T-helper 1 cell treated with Interleukin-12 subunit alpha and Interleukin-12 subunit beta and Interleukin-4 antibody, amounts not matched to agents 30 ng/mL and 1 ng/mL, for 36 hours (primary cell): ENCODE measurements at regions not wholly inside any gene's neighbourhood (a gene's known extent, or its start where the extent isn't known, plus 50 kb on each side); places are given as distances from the start of the nearest gene placed in this dataset.
"Not testable (repeated sequence)": the region's sequence is repeated elsewhere in the genome, so short reads cannot be mapped to it uniquely, and the experiment has no call there.

Experiments used
- intact Hi-C: fragments of 100-400 bp; cut with micrococcal nuclease; formaldehyde crosslinking; loops from one replicate; pipeline ENCODE4 v1.15.1; 2024

- intact Hi-C loops: not testable (repeated sequence)
Measured at GRCh38 chr9:91021656-91022055, 220.0 kb downstream of the SYK start.

- intact Hi-C loops: no loop called here
Measured at GRCh38 chr9:91023741-91024140, 222.1 kb downstream of the SYK start.

- intact Hi-C loops: no loop called here
Measured at GRCh38 chr9:91024841-91025240, 223.2 kb downstream of the SYK start.

DNA sequence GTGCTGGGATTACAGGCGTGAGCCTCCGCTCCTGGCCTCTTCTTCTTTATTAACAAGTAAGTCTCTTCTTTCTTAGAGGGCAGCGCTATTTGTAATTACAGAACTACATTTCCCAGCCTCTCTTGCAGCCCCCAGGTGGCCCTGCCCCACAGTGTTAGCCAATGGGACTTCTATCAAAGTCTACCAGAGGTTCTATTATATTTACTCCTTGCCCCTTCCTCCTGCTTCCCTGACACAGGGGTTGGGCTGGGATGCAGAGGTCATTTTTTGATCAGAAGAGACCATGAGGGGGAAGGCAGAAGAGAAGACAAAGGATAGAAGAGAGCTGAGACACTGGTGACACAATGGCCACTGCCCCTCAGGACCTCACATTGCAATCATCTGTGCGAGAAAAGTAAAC is 224.2 kb downstream of the SYK start:
- intact Hi-C loops: no loop called here

GRCh38 chr9:91026266-91026665 is 224.6 kb downstream of the SYK start:
- intact Hi-C loops: no loop called here

DNA sequence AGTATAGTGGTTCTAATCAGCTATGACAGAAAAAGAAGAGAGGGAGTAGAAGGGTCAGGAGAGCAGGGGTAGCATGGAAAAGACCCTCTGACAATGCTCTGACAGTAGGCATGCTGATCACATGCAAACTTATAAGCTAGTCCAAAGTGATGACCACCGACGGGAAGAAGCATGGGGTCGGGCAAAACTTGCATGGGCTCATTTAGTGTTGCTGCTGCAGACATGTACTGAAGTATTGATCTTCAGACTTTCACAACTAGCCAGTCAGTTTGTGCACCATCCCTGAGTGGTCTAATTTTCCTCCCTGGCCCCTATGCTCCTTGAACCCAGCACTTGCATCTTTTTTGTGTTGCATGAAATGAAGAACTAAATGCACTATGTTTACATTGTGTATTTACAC is 225.4 kb downstream of the SYK start:
- intact Hi-C loops: no loop called here

- intact Hi-C loops: no loop called here
Measured at GRCh38 chr9:91028166-91028827, 226.7 kb downstream of the SYK start.

GRCh38 chr9:91029650-91030361 is 228.2 kb downstream of the SYK start:
- intact Hi-C loops: loop anchor here (5.0 kb wide), 1 partner anchor 512 kb away; no protein-coding TSS in a partner anchor

DNA sequence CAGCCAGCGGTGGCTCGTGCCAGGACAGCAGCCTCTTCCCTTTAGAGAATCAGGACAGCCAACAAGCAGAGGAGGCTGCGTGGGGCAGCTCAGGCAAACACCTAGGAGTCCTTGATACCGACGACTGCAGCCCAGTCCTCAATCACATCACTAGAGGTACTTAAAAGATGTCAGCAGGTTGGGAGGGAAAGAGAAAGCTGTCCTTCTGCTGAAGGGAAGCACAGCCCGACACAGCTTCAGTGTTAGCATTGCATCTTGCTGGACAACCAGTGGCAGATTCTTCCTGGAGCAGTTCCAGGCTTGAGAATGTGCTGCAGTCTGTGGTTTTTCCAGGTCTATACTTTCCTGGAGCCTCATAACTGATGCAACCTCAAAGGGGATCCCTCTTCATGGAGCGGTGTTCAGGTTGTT is 230.5 kb downstream of the SYK start:
- intact Hi-C loops: loop anchor here (5.0 kb wide), 1 partner anchor 510 kb away; no protein-coding TSS in a partner anchor

GRCh38 chr9:91033270-91033669 is 231.7 kb downstream of the SYK start:
- intact Hi-C loops: loop anchor here (1.0 to 5.0 kb wide), 6 partner anchors 118 to 694 kb away; no protein-coding TSS in a partner anchor

- intact Hi-C loops: loop anchor here (1.0 to 5.0 kb wide), 6 partner anchors 118 to 694 kb away; no protein-coding TSS in a partner anchor
Measured at GRCh38 chr9:91033797-91034196, 232.2 kb downstream of the SYK start.

DNA sequence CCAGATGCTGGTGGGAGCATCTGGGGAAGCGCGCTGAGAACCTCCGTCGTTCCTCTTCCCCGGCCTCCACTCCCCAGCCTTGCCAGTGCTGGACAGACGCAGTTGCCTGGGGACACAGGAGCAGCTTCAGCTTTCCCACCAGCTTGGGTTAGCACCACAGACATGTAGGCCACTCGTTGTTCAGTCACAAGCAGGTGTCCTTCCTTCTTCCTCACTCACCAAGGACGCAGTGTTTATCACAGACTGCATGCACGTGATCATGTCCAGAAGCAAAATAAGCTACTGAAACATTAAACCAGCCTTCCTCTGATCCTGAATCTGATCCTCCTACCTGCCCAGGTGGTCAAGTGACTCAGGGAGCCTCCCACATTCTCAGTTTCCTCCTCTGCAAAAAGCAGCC is 232.9 kb downstream of the SYK start:
- intact Hi-C loops: loop anchor here (5.0 kb wide), 1 partner anchor 508 kb away; no protein-coding TSS in a partner anchor

GRCh38 chr9:91034976-91035824 is 233.6 kb downstream of the SYK start:
- intact Hi-C loops: loop anchor here (5.0 kb wide), 2 partner anchors 237 to 507 kb away; no protein-coding TSS in a partner anchor

DNA sequence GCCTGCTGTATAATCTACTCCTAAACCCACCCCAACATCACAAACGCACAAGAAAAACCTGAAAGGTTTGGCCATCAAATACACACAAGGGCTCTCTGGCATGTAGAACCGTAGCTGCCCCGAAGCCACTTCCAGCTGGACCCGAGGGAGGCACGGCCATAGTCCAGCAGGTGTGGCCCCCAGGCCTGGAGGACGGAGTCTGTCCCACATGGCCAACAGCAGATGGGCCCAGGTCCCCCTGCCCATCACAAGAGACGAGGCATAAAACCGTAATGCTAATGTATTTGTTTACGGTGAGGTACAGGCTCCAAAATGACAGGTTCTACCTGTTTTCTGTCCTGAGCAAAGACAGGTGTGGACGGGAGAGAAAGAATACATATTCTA is 234.2 kb downstream of the SYK start:
- intact Hi-C loops: loop anchor here (2.0 to 5.0 kb wide), 4 partner anchors 65 to 323 kb away; no protein-coding TSS in a partner anchor

GRCh38 chr9:91036356-91036755 is 234.7 kb downstream of the SYK start:
- intact Hi-C loops: loop anchor here (2.0 to 5.0 kb wide), 4 partner anchors 64 to 322 kb away; no protein-coding TSS in a partner anchor

DNA sequence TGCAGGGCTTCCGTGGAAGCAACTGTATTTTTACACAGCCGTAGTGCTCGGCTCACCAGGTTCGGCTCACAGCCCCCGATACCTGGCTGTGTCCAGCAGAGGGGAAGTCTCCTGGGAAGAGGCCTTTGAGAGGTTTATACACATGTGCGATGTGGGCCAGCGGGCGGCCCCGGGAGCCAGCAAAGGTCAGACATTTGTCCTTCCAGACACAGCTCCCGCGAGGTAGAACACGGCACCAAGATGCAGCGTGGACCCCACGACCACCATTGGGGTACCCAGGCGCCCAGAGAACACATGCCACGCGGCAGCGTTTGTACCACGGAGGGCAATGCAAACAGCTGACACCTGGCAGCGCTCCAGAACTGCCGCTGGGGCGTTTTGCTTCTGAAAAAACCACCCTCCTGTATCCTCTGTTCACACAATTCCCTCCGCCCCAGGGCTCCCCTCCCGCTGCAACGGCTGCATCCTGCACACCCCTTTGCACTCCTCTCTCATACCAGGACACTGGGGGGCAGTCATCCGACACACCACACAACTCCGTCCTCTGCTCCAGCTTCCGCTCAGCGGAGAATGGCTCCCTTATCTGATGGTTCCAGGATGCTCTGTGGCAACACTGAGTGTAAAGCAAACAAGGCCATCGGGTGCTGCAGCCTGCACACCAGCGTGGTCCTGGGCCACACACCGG is 235.3 kb downstream of the SYK start:
- intact Hi-C loops: loop anchor here (1.0 to 5.0 kb wide), 10 partner anchors 10 to 389 kb away; no protein-coding TSS in a partner anchor

DNA sequence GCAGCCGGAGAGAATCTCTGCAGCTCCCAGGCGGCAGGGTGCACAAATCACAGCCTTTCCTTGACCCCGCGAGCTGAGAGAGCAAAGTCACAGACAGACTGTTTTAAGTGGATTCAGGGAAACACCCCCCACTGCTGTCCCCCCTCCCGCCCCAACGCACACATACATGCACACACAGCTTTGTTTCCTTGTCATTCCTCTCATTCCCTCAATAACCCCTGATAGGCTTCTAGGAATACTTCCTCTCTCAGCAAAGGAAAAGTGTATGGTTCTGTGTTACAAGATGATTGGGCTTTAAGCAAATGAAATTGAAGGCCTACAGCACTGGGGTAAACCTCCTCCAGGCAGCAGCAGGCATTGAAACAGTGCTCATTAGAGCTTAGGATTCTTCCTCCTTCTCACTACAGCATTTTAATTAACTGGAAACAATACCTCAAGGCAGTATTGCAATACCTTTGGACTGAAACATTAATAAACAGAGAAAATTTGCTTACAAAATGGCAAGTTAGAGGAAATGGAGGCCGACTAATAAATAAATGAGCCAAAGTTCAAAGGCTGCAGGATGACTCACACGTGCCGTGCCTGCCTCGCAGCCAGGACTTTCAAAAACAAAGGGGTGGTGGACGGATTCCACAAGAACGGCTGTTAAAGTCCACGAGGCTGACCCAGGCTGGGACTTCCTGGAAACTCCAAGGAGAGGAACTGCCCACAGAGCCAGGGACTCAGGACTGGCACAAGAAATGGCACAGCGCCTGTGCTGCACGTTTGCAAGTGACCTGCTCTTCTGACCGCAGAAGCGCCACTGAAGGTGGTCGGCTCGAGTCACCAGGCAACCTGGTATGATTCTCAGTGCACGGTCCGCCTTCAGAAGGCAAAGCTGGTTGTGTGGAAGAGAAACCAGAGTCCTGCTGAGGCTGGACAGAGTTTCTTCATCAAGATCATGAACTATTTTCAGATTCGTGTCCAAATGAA is 236.2 kb downstream of the SYK start:
- intact Hi-C loops: loop anchor here (1.0 to 5.0 kb wide), 10 partner anchors 10 to 389 kb away; no protein-coding TSS in a partner anchor

- intact Hi-C loops: loop anchor here (5.0 kb wide), 1 partner anchor 234 kb away; no protein-coding TSS in a partner anchor
Measured at GRCh38 chr9:91038483-91039124, 237.0 kb downstream of the SYK start.
